Right hindlimb (tissue), 1 donor: ENCODE measurements at regions not wholly inside any gene's neighbourhood (a gene's known extent, or its start where the extent isn't known, plus 50 kb on each side); places are given as distances from the start of the nearest gene placed in this dataset.
"Not testable (repeated sequence)": the region's sequence is repeated elsewhere in the genome, so short reads cannot be mapped to it uniquely, and the experiment has no call there.

ENCODE experiments used
- DNase-seq: peaks from one replicate; pipeline ENCODE4 v3.0.0-alpha.2; 2018

DNA sequence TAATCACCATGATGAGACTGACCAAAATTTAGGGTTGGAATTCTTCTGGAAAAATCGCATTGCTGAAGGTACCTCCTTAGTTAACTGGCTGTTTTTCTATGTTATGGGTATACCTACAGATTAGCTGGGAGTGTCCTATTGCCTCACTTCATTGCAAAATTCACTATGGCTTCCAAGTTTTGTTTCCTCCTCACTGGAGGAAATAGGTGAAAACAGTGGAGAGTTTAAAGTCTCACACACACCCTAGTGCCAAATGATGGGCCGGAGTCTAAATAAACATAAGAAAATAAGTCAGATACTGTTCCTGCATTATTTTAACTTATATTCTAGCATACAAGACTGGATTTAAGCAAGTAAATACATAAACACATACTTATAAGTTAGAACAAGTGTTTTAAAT lies 98.2 kb downstream of the AHR start:
- no peak for DNase-seq

DNA sequence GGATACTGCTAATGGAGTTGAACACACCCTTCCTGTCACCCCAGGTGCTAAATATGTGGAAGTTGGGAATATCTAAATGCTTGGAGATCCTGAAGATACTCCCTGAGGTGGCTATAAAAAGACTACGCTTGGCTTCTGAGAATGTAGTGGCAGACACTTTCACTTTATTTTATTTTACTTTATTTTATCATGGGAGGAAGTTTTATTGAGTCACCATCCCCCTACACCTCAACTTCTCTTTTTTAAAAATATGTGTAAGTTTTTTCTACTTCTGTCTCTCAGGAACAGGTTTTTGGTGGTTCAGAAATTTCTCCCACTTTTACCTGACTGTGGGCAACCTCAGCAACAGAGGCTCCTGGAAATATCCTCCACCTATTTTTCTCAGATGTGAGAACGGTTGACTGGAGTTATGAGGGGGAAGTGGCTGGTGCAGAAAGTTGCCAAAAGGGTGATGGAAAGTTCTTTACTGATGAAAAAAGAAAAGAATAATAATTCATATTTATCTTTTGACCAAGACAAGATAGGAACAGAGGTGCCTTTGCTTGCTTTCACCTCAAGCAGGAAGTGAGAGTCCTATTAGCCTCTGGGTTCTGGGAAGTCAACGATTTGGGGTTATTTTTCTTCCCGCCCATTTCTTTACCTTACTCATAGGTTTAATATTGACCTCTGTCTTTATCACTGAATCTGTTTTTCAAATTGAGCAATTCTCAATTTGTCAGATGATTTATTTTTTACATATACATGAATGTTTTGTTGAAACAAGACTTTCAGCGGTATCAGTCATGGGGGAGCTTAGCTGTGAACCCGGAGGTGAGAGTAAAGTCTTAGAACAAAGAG lies 103.6 kb downstream of the AHR start:
- no peak for DNase-seq

DNA sequence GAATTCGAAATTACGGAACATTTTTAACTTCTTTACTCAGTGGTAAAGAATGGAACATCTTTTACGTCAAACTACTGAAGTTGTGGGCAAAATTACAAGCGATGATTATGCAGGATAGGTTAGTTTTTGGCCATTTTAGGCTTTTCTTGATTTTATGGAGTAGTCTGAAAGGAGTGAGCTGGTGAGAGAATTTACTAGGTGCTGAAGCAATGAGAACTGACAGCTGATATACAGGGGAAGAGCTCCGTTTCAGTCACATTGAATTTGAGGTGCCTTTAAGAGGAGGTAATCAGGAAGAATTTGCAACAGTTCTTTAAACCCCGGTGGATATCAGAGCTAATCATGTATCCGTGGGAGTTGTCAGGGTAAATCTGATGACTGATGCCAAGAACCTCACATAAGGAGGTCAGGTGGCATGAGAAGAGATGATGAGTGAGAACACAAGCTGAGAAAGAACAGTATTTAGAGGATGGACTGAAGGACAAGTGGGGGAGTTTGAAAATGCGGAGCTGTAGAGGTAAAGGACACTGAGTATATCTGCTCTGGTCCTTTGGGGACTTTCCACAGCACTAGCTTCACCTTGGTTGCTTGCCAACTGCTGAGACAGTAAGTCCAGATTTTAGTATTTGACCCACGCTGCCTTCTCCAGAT lies 104.3 kb downstream of the AHR start:
- DNase-seq, result no peak

DNA sequence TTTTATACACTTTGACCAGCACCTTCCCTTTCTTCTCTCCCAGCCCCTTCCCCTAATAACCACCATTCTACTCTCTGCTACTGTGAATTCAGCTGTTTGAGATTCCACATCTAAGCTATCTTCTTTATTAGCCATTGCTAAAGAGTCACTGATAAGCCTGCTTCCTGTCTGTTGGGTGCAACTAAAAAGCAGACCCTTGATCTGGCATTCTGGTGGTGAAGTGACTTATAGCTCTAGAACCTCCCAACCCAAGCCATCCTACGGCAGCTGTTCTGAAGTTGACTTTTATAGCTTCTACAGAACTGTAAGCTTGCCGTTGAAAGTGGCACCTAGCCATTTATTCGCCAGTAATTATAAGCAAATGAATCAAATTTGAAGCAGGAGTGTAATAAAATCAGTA lies 105.6 kb downstream of the AHR start:
- DNase-seq, result no peak

DNA sequence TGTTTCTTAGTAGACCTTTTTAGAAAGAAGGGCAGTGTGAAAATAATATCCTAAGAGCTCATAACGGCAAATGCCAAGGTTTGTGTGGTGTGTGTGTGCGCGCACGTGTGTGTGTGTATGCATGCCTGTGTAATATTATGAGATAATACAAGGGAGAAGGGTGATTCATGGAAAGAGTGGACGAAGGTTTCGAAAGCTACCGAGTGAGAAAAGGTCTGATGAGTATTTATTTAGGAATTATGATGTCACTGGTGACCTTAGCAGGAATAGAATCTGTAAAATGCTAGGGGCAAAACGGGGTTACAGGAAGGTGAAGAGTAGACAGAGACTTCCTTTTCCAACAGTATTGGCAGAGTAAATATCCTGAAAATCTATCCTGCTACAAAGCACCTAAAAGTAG lies 107.3 kb downstream of the AHR start:
- no peak for DNase-seq

DNA sequence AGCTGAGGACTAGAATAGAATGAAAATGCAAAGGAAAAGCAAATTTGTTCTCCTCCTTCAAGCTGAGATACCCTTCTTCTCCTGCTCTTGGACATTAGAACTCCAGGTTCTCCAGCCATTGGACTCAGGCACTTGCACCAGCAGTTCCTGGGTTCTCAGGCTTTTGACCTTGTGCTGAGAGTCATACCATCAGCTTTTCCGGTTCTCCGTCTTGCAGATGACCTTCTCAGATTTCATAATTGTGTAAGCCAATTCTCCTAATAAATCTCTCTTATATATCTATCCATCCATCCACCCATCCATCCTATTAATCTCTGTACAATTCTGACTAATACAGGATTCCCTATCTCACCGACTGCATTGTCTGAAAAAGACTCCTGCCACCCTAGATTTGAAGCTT lies 108.3 kb downstream of the AHR start:
- no peak for DNase-seq

DNA sequence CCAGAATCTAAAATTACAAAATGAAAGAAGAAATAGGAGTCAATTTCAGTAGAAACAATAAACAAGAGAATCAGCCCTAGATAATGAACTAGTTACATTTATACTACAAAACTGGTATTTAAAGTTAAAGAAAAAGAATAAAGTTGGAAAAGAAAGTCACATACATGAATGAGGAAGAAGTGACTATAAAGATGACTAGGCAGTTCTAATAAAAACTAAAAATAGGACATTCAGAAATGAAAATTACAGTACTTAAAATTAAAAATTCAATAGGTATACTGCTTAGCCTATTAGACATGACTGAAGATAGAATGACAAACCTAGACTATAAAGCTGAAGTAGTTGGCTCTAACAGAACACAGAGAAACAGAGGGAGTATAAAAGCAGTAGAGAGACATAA lies 108.8 kb downstream of the AHR start:
- DNase-seq, result no peak

DNA sequence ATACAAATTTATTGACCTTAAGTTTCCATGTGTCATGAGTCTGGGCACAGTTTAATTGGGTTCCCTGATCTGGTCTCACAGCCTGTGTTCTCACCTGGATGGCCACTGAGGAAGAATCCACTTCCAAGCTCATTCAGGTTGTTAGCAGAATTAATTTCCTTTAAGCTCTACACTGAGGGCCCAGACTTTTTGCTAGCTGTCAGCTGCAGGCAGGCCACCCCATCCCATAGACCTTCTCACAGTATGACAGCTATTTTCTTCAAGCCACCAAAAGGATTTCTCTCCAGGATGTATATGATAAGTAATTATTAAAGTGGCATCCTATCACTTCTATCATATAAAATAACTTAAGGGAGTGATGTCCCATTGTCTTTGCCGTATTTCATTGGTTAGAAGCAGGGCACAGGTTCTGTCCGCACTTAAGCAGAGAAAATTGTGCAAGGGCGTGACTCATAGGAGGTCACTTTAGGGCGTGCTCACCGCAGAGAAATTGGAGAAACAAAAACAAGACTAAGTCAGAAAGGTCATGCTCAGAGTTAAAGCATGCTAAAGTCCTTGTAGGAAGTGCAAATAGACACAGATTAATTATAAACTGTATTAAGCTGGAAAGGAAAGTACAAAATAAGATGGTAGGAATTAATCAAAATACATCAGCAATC lies 109.9 kb downstream of the AHR start:
- no peak for DNase-seq

DNA sequence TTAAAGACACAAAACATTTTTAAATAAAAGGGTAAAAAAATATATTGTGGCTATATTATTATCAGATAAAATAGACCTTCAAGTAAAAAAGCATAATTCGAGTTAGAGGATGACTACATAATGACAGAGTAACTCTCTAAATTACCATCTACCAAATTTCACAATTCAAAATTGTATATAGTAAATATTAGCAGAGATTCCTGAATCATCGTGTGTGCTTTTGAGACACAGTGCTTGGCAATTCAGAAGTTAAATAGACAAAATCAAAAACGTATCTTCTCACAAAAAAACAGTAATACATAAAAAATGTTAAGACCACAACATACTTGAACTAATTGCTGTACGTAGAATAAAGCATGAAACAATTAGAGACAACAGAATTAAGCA lies 110.4 kb downstream of the AHR start:
- DNase-seq, result no peak

DNA sequence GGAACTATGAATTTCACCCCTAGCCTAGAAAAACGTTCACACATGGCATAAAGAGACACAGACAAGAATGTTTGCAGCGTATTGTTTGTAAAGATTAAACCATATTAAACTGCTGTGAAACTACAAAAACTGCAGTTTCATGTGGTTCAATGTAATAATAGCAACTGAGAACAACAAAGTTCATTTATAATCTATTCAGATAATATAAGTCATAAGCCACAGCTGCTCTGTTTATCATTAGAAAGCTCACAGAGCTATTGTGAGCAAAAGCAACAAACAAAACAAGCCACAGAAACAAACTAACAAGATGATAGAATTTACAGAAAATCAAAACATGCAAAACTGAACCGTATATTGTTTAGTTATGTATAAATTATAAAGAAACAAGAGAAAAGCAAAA lies 113.5 kb downstream of the AHR start:
- no peak for DNase-seq

DNA sequence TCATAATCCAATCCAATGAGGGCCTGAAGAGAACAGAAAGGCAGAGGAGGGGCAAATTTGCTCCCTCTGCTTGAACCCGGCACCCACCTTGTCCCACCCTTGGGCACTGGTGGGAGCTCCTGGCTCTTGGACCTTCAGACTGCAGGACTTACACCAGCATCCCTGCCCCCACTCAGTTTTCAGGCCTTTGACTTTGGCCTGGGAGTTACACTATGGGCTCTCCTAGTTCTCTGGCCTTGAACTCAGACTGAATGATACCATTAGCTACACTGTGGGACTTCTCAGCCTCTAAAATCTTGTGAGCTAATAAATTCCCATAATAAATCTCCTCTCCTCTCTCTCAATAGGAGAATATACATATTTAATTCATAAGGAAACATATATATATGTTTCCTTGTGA lies 114.4 kb downstream of the AHR start:
- no peak for DNase-seq

DNA sequence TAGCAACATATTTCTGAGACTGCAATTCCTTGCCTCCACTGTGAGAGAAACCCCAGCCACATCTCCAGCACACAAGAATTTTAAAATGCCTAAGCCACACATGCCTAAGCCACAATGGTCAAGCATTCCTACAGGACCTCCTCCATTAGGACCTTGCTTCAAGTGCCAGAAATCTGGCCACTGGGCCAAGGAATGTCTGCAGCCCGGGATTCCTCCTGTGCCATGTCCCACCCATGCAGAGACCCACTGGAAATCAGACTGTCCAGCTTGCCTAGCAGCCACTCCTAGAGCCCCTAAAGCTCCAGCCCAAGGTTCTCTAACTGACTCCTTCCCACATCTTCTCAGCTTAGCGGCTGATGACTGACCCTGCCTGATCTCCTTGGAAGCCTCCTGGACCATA lies 117.5 kb downstream of the AHR start:
- no peak for DNase-seq

DNA sequence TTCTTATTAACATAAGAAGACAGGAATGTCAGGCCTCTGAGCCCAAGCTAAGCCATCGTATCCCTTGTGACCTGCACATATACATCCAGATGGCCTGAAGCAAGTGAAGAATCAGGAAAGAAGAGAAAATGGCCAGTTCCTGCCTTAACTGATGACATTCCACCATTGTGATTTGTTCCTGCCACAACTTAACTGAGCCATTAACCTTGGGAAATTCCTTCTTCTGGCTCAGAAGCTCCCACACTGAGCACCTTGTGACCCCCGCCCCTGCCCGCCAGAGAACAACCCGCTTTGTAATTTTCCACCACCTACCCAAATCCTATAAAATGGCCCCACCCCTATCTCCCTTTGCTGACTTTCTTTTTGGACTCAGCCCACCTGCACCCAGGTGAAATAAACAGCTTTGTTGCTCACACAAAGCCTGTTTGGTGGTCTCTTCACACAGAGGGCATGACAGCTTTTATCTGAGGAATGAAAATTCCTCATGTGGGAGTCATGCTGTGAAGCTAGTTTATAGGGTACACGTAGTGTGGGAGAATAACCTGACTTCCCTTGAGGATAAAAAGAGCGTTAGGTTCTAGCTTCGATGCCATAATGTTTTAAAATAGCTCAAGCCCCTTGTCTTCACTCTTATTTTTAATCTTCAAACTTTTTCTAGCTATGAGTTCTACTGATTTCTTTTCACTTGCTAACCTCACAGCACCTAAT lies 122.0 kb downstream of the AHR start:
- not testable (repeated sequence) for DNase-seq

DNA sequence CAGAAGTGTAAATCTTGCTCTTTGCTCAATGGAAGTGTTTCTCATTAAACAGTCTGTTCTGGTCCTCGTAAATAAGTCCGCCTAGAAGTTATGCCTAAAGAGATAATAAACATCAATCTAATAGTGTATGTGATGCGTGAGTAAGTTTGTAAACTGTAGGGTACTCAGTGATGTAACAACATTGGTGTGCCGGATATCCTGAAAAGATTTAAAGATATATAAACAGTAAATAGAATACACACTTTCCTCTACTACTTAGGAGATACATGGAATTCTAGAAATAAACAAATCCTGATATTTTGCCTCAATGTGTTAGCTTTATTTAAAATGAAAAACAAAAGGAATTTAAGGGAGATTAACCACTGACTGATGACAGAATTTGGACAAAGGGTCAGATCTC lies 123.5 kb downstream of the AHR start:
- DNase-seq, result no peak

DNA sequence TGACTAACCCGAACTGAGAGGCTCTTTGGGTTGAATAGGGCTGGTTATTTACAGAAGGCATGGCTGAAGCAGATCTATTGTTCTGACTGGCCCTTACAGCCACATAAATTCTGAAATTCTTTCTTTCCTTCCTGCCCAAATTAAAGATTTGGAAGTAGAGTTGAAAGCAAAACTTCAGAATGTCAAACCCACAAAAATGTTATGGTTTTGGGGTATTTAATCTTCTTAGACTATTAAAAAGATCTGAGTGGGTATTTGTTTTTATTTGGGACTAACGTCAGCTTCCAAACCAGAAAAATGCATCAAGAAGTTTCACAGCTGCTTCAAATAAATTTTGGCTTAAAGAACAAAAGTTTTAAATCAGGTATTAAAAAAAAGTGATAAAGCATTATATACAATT lies 124.5 kb downstream of the AHR start:
- no peak for DNase-seq

DNA sequence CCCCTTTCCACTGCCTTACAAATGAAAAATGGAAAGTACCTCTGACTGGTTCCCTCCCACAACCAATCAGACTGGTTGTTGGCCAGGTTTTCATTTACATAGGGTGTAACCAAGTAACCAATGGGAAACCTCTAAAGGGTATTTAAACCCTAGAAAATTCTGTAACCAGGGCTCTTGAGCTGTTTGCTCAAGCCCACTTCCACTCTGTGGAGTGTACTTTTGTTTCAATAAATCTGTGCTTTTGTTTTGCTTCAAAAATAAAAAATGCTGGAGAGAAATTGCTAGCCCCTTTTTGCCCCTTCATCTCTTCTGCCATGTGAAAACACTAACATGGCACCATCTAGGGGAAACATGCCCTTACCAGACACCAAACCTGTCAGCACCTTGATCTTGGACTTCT lies 129.5 kb downstream of the AHR start:
- no peak for DNase-seq

DNA sequence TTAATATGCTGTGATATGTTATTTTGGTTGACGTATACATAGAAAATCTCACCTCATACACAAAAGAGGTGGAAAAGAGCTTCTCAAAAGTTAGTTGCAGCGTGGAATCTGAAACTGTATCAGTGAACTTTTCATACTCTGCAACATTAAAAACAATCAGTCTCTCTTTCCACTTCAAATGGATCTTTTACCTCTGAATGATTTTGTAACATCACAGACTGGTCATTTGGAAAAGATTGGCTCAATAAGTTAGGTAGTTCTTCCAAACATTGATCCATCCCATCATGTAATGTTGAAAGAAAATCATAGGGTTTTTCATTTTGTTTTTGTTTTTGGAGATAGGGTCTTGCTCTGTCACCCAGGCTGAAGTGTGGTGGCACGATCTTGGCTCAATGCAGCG lies 131.1 kb downstream of the AHR start:
- no peak for DNase-seq

DNA sequence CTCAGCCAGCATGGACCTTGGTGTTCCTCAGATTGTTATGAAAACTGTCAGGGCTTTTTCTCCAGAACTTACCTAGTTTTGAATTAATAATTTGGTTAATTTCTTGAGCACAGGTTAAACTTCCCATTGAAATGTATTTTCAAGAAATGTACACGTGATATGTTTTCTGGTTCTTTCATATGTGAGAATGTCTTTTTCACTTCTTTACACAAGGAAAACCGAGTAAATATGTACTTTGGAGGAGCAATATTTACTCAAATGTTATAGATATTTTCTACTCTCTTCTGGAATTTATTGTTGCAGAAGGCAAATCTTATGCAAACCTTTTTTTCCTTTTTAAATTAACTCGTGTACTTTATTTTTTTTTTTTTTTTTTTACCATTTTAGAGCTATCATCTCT lies 134.3 kb downstream of the AHR start:
- no peak for DNase-seq

DNA sequence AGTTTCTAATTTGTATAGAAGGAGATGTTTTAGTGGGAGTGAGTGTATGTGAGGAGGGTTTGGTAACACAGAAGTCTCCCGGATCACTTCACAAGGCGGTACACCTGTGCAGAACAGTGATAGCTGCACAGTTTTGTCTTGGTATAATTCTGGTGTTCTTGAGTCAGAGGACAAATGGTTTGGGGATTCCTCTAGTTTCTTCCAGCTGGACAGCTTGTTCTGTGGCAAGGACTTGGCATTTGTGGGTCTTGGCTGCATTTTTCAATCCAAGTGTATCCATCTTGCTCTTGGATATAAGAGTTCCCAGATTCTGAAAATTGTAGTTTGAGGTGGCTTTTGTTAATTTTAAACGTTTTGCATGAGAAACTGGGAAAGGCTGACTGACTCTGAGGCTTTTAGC lies 135.7 kb downstream of the AHR start:
- DNase-seq, result no peak

DNA sequence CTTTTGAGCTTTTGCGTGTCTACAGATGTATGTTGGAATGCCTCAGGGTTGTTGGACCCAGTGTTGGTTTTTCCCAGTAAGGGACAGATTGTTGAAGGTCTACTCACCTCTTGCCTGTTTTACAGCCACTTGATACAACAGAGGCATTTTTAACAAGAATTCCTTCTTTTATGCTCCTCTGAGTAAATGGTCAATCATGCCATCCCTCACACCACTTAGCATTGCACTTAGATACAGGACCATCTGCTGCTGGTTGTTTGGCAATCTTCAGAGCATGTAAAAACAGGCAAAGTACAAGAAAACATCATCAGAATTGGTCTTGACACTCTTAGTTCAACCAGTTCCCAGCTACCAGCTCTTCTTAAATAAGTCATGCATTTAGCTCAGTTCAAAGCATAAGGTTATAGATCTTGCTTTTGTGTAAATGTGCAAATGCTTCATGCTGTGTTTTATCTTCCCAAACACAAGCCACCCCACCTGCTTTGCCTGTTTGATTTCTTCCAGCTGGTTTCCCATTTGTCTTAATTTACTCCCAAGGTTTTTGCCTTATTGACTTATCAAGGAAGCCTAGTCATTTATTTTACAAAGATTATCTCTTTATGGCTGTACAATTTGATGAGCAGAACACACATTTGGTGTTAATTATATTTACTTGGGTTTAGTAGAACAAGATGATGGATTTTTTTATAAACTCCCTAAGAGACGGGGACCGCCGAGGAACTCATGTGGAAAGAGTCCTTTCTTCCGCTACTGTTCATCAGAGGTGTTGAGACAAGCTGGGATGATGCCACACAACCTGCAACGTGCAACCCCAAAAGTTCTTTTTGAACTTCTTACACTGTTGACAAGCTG lies 136.6 kb downstream of the AHR start:
- no peak for DNase-seq

DNA sequence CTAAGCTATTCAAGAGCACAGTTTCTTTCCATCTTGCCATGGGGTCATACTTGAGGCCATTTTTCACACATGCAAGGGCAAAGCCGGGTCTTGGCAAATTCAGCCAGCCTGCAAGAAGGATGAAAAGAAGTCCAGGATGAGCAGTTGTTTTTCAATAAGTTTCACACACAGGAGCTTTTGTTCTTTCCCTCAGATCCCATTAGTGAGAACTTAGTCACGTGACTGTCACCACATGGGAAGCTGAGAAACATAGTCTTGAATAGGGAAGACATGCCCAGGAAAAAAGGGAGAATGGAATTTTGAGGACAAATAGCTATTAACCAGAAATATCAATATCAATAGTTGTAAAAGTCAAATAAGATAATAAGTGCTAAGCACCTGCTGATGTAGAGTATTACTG lies 137.7 kb downstream of the AHR start:
- DNase-seq, result no peak

DNA sequence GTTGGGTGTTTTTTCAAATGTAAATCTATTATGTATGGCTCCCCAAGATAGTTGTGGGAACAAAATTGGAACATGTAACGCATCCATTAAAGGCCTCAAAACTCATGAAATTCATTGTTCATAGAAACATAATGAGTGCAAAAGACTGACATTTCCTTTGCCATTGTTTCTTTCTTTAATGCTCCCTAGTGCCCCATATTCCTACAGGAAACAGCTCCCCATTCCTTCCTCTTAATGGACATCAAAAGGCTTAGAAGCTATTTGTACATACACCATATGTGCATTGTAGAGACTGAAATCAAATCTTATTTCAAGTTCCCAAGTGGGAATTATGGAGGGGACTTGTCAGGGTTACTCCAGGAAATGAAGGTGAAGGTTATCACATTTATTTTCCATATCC lies 139.1 kb downstream of the AHR start:
- no peak for DNase-seq
